SK-N-MC (cell line): ENCODE measurements at regions not wholly inside any gene's neighbourhood (a gene's known extent, or its start where the extent isn't known, plus 50 kb on each side); places are given as distances from the start of the nearest gene placed in this dataset.

Experiments used
- EZH2 ChIP-seq: fragments of 200-600 bp; sonication (generic); IDR thresholded peaks from one replicate; pipeline ENCODE4 v1.6.1; 2017; ENCODE audit warnings: antibody characterized with exemption
- POLR2AphosphoS5 ChIP-seq: IDR thresholded peaks from 2 replicates; pipeline ENCODE4 v1.6.1; 2012; ENCODE audit warnings: mild to moderate bottlenecking, low read depth, low read length, borderline replicate concordance

DNA sequence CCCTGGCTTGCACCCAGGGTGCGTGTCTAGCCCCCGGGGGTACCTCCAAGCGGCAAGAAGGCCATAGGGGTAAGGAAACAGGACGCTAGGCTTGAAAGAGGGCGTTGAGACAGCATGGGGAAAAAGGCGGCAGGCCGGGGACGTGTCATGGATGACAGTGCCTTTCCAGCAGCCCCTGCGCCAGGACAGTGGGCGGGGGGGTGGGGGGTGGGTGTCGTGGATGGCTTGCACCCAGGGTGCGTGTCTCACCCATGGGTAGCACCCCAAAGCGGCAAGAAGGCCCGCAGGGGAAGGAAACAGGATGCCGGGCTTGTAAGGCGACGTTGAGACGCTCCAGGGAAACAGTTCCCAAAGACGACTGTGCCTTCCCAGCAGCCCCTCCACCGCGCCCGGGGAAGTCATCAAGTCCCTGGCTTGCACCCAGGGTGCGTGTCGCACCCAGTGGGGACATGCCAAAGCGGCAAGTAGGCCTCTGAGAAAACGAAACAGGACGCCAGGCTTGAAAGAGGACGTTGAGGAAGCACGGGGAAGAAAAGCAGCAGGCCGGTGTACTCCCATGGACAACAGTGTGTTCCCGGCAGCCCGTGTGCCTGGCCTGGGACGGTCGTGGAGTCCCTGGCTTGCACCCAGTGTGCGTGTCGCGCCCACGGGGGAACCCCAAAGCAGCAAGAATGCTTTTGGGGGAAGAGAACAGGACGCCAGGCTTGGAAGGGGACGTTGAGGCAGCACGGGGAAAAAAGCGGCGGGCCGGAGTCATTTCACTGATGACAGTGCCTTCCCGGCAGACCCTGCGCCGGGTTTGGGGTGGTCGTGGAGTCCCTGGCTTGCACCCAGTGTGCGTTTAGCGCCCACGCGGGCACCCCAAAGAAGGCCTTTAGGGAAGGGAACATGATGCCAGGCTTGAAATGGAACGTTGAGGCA is 163.5 kb upstream of the ALG10B start:
- TF ChIP-seq POLR2AphosphoS5 (no peak), EZH2 (no peak)
